GM21619 (cell line): ENCODE measurements at regions not wholly inside any gene's neighbourhood (a gene's known extent, or its start where the extent isn't known, plus 50 kb on each side); places are given as distances from the start of the nearest gene placed in this dataset.

ENCODE experiments used
- ATAC-seq: cut with Tn5 transposase; IDR thresholded peaks from one replicate; pipeline ENCODE4 v1.9.1; 2021; ENCODE audit not compliant: unreplicated experiment

- no peak for ATAC-seq
These were observed 128.9 kb downstream of the KLF13 start for GRCh38 chr15:31455499-31455898.

DNA sequence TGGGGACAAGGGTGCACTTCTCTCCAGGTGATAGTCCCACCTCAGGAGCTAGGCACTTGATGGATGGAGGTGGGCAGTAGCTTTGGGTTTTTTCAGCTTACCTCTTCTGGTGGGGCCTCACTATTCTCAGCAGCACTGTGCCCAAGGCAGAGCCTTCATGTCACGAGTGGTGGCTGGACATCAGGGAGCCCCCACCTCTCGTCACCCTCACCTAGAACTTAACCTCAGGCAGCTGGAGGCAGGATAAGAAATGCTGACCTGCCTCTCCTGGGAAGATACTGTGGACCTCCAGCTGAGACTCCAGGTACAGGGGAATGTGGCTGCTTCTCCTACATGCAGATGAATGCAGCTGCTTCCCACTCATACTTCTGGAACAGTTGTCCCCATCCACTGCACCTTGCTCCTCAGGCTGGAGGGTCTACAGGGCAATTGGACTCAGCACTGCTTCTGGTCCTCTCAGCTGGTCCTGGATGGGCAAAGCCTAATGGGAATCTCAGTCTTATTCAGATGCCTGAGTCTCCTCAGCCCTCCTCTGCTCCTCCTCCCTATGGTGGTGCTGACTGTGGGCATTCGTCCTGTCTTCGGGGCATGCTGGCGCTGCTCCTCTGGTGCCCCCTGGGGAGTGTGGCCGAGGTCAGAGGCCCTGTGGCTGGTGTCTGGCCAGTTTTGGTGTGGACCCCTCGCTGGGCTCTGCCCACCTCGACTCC is 129.9 kb downstream of the KLF13 start:
- ATAC-seq = no peak

- ATAC-seq = no peak
These were observed 130.5 kb downstream of the KLF13 start for GRCh38 chr15:31457161-31457560.

DNA sequence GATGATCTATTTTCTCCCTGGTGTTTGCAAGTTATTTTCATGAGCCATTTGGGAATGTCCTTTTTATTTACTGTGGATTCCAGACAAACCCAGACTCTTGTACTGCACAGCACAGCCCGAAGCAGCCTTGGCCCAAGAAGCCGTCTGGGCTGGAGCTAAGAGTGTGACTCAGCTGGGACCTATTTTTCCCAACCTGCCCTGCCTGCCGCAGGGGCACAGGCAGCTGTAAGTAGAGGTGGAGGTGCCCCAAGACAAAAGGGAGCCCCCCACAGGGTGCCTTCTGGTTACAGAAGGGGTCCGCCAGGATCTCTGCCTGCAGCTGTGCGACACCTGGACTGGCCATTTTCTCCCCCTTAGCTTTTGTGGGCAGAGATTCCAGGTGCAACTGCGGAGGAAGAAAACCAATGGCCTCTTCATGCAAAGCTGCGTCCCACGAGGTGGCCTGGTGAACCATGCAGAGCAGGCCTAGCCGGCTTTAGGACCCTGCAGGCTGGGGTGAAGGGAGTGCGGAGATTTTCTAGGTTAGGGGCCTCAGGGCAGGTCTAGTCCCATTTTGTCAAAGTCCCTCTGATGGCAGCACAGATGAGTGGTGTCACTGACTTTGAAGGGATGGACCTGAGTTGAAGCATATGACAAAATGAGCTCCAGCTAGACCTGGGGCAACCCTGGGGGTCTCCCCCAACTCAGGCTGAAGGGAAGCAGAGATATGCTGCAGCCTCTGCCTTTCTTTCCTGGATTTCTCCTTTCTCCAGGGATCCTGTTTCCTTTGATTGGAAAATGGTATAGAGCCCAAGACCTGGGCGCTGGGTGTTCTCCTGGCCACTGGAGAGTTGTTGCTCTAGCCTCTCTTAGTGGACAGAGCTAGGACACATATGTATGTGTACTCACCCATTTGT is 131.2 kb downstream of the KLF13 start:
- ATAC-seq = no peak

DNA sequence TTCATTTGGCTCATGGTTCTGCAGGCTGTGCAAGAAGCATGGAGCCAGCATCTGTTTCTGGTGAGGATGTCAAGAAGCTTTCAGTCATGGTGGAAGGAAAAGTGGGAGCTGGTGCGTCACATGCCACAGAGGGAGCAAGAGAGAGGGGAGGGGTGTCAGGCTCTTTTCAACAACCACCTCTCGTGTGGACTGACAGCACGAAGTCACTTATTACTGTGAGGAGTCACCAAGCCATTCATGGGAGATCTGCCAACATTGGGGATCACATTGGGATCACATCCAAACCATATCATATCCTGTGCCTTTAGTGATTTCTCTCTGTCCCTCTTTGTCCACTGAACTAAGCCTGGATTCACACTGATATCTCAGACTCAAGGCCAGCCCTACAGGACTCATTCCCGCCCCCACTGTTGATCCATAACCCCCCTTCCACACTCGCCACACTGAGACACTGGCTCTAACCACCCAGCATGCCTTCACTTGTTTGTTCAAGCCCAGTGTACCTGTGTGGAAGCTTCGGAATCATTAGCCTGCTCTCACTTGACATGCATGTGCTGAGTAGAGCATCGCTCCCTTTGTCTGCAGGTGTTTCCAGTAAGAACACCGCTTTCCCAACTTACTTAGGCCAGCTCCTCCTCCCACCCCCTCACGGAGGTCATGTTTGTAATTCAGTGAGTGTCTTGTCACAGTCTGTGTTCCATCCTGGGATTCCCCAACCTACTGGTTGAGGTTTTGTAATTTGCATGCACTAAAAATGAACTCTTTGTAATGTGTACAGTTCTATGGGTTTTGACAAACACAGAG is 132.2 kb downstream of the KLF13 start:
- peak; percentile 91 for ATAC-seq

DNA sequence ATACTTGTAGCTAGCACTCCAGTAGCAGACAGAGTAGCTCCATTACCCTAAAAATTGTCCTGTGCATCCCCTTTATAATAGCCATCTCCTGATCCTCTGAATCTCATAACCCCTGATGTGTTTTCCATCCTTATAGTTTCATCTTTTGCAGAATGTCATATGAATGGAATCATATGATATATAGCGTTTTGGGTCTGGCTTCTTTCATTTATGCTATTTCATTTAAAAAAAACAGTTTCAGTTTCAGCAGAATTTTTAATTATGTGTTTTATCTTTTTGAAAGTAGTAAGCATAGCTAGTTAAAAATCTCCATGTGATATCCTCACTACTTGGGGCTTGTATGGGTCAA is 132.7 kb downstream of the KLF13 start:
- no peak for ATAC-seq

DNA sequence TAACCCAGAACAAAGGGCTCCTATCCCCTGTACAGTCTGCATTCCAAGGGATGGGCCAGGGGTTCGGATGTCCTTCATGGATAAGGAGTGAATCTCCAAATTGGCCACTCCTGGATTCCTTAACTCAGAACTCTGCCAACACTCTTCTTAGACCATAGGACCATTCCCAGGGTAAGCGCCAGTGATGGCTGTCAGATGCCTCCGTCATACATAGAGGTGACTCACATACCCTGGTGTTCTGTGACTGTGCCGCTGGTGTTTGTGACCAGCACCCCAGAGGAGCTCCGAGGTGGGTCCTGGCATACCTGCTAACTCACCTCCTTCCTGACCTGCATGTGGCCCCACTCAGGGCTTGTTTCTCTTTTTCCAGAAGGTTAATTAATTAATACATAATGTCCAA is 134.7 kb downstream of the KLF13 start:
- no peak for ATAC-seq

DNA sequence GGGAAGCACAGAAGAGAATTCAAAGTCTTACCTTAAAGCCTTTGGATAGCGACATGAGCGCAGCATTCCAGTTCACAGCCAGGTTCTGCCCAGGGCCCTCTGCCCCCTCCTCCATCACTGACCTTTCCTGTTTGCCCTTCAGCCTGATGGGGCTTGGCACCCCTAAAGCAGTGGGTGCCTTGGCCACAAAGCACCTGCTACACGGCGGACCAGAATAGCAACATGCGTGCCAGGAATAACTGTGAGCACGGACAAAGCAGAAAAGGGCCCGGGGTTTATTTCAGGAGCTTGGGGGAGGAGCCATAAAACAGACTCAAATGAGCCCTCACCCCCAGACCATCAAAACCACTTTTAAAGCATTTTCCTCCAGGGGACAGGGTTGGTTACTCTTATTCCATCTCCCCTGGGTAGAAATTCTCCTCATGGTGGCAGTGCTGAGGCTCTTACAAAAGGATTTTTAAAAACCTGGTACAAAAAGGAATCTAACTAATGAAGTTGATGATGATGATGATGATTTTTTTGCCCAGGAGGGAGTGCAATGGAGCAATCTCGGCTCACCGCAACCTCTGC is 135.4 kb downstream of the KLF13 start:
- no peak for ATAC-seq

- no peak for ATAC-seq
These were observed 137.0 kb downstream of the KLF13 start for GRCh38 chr15:31463521-31464102.

- no peak for ATAC-seq
These were observed 137.8 kb downstream of the KLF13 start for GRCh38 chr15:31464216-31465082.

DNA sequence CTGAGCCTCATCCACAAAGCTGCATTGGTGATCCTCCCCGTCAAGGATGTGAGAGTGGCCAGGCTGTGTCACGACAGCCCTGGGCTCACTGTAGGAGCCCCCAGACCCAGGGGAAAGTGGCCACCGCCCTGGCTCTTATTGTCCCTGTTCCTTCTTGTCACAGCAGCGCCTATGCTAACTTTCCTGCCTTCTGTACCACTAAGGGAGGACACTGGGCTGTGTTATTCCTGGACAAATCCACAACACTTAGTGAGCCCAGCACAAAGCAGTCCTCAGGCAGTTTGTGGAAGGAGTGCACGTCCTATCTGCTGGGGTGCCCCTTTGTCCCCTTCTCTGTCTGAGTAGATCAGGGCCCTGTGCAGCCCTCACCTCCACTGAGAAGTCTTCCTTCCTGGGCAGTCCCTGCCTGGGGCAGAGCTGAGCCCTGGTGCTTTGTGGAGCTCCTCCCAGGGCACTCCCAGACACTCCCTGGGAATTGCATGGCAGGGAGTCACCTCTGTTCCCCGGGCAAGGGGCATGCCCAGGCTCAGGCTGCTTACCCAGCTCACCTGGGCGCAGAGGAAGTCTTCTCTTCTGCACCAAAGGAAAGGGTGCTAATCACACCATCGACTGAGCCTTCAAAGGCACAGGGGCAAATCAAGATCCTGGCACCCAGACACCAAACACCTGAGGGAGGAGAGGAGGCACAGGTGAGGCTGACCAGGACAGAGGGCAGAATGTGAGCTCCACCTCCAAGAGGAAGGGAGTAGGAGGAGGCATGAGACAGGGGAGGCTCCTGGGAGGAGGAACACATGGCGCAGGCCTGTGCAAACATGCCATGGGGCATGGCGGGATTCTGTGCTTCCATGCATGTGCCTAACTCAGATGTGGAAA is 138.7 kb downstream of the KLF13 start:
- ATAC-seq = no peak

GRCh38 chr15:31467361-31467760 is 140.7 kb downstream of the KLF13 start:
- ATAC-seq = no peak

DNA sequence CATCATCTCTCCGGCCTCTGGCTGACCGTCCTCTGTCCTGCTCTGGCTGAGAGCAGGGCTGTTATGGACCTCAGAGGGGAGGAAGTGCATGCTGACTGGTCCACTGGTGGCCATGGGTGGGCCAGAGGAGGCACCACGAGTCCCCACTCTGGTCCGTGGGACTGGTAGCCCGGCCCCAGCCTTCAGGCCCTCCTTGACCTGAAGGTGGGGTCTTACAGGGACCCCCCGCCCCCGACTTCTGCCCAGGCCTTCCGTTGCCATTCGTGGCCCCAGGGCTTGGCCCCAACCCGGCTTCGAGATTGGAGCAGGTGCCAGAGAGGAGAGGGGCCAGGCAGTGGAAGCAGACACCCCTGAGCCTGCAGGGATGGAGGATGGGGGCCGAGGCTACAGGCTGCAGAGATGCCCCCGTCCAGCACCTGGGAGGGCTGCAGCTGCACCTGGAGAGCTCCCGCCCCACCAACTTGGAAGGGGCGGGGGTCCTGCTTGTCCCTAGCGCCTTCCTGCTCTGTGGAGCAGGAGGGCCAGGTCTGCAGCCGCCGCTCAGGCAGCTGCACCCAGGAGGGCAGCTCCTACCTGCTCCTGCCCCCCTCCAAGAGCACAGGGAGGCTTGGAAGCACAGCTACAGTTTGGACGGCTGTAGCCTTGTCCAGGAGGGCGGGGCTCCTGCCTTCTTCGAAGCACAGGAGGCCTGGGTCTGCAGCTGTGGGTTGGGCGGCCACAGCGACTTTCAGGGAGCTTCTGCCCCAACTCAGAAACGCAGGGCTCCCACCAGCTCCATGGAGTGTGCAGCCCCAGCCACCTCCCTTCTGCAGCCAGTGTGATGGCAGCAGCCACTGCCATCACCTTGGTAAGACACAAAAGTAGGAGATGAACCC is 142.5 kb downstream of the KLF13 start:
- no peak for ATAC-seq

DNA sequence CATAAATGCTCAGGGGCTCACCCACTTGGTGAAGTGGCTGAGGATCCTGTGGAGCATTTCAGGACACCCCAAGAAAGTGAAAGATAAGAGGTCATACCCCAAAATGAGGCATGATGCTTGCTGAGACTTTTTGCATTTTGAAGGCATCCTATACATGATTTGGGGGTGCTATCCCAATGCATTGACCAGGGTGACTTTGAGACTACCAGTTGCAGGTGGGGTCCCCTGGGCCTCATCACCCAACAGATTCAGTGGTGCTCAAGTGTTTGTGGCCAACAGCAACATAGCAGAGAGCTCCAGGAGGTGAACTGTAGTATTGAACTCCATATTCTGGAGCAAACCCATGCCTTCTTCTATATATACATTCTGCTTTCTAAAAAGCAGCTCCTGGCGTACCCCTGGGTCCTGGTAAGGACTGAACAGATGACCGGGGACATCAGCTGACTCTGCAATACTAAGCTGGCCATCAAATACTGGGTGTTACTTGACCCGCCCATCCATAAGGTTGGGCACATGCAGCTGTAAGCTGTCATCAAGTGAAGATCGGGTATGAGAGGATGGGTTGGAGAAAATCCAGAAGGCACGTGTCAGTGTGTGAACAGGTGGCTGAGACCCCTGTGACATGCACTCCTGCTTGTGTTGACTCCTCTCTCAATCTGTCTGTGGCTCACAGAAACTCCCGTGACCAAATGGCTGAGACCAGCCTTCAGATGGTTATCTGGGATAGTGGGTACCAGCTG is 143.3 kb downstream of the KLF13 start:
- ATAC-seq = no peak

GRCh38 chr15:31470756-31471155 is 144.1 kb downstream of the KLF13 start:
- ATAC-seq = no peak

GRCh38 chr15:31471731-31472430 is 145.2 kb downstream of the KLF13 start:
- ATAC-seq = no peak
